Testis (tissue), 2 donors: ENCODE measurements at regions not wholly inside any gene's neighbourhood (a gene's known extent, or its start where the extent isn't known, plus 50 kb on each side); places are given as distances from the start of the nearest gene placed in this dataset.

Experiments
- DNase-seq: peaks from one replicate; pipeline ENCODE4 v3.0.0-alpha.2; 2019
- H3K27ac ChIP-seq, 2 donors: fragments of 200-600 bp; sonication (generic); one replicate each; pipeline ENCODE4 v1.5.1; 2019
- H3K27me3 ChIP-seq: fragments of 200-600 bp; sonication (generic); one replicate; pipeline ENCODE4 v1.5.1; 2019
- H3K36me3 ChIP-seq: fragments of 200-600 bp; sonication (generic); one replicate; pipeline ENCODE4 v1.5.1; 2017; ENCODE audit warnings: low read depth; ENCODE audit errors: missing control alignments
- H3K4me1 ChIP-seq: fragments of 200-600 bp; sonication (generic); one replicate; pipeline ENCODE4 v1.5.1; 2019
- H3K4me3 ChIP-seq, 2 donors: fragments of 200-600 bp; sonication (generic); one replicate each; pipeline ENCODE4 v1.5.1; 2017 to 2019
- H3K9me3 ChIP-seq: fragments of 200-600 bp; sonication (generic); one replicate; pipeline ENCODE4 v1.5.1; 2017
- CTCF ChIP-seq, 3 experiments: fragments of 450-650 bp in 2 of 3; fragments of 200-600 bp in 1 of 3; sonication (generic) in 1 of 3; IDR thresholded peaks; one replicate each; pipeline ENCODE4 v1.5.1; 2016 to 2019; ENCODE audit warnings: antibody characterized with exemption in 3 of 3, mild to moderate bottlenecking in 2 of 3, moderate library complexity in 1 of 3
- POLR2A ChIP-seq: fragments of 450-650 bp; IDR thresholded peaks from one replicate; pipeline ENCODE4 v1.6.1; 2017; ENCODE audit warnings: antibody characterized with exemption, mild to moderate bottlenecking, moderate library complexity
- WGBS, 2 donors: methylation state at CpG; one replicate each; pipeline ENCODE4 v1.1.5; 2018; 5-methylcytosine and 5-hydroxymethylcytosine counted together
- intact Hi-C: fragments of 100-400 bp; cut with DNase I; formaldehyde crosslinking; loops from one replicate; pipeline ENCODE4 v1.15.1; 2023; ENCODE audit warnings: low total_unique reads

- TF ChIP-seq POLR2A (no peak), CTCF (IDR thresholded peaks at IDR 0.05) (no peak)
- Histone ChIP-seq H3K27me3 (no peaks in the 10 kb centered on the region), H3K4me1 (no peaks in the 10 kb centered on the region), H3K9me3 (no peaks in the 10 kb centered on the region), H3K36me3 (no peaks in the 10 kb centered on the region), H3K4me3 (no peak overlapping the region), H3K27ac (no peak overlapping the region)
- DNase-seq, result no peak
- WGBS, 2 donors, result 97 to 100% methylated on average over 2 to 3 of the region's 3 CpGs
- intact Hi-C loops, result no loop called here
Observed at GRCh38 chr14:76673261-76673660, 88.0 kb upstream of the VASH1 start.

GRCh38 chr14:76675046-76675445 lies 86.2 kb upstream of the VASH1 start:
- intact Hi-C loops, result no loop called here
- DNase-seq, result no peak
- Histone ChIP-seq H3K9me3 (no peaks in the 10 kb centered on the region), H3K27me3 (no peaks in the 10 kb centered on the region), H3K4me3 (no peak overlapping the region), H3K27ac (no peak overlapping the region), H3K36me3 (no peaks in the 10 kb centered on the region), H3K4me1 (no peaks in the 10 kb centered on the region)
- TF ChIP-seq POLR2A, result no peak
- TF ChIP-seq CTCF (IDR thresholded peaks at IDR 0.05), result no peak
- 52 to 66% methylated on average over 11 of the region's 11 CpGs for WGBS, 2 donors

GRCh38 chr14:76676539-76676938 lies 84.7 kb upstream of the VASH1 start:
- TF ChIP-seq POLR2A (no peak), CTCF (IDR thresholded peaks at IDR 0.05) (no peak)
- intact Hi-C loops, result no loop called here
- H3K9me3 ChIP-seq, result no peaks in the 10 kb centered on the region
- H3K4me3 ChIP-seq, result no peak overlapping the region
- no peak overlapping the region for H3K27ac ChIP-seq
- no peaks in the 10 kb centered on the region for H3K36me3 ChIP-seq
- WGBS, 2 donors, result 74 to 80% methylated on average over 5 of the region's 5 CpGs
- no peaks in the 10 kb centered on the region for H3K4me1 ChIP-seq
- H3K27me3 ChIP-seq, result no peaks in the 10 kb centered on the region
- DNase-seq, result no peak

GRCh38 chr14:76677534-76678145 lies 83.6 kb upstream of the VASH1 start:
- no peaks in the 10 kb centered on the region for H3K27me3 ChIP-seq
- DNase-seq, result no peak
- H3K9me3 ChIP-seq, result no peaks in the 10 kb centered on the region
- no peaks in the 10 kb centered on the region for H3K4me1 ChIP-seq
- 93 to 98% methylated on average over 4 of the region's 4 CpGs for WGBS, 2 donors
- H3K27ac ChIP-seq, result no peak overlapping the region
- no peak for TF ChIP-seq POLR2A
- TF ChIP-seq CTCF (IDR thresholded peaks at IDR 0.05), result no peak
- no peak overlapping the region for H3K4me3 ChIP-seq
- intact Hi-C loops, result no loop called here
- H3K36me3 ChIP-seq, result no peaks in the 10 kb centered on the region

GRCh38 chr14:76678244-76678800 lies 82.9 kb upstream of the VASH1 start:
- intact Hi-C loops, result no loop called here
- no peak overlapping the region for H3K4me3 ChIP-seq
- H3K9me3 ChIP-seq, result no peaks in the 10 kb centered on the region
- H3K4me1 ChIP-seq, result no peaks in the 10 kb centered on the region
- 88 to 94% methylated on average over 5 of the region's 5 CpGs for WGBS, 2 donors
- no peak overlapping the region for H3K27ac ChIP-seq
- H3K36me3 ChIP-seq, result no peaks in the 10 kb centered on the region
- DNase-seq, result no peak
- TF ChIP-seq CTCF (IDR thresholded peaks at IDR 0.05), result no peak
- TF ChIP-seq POLR2A, result no peak
- no peaks in the 10 kb centered on the region for H3K27me3 ChIP-seq
